Ureter (tissue), 1 donor: ENCODE measurements at regions not wholly inside any gene's neighbourhood (a gene's known extent, or its start where the extent isn't known, plus 50 kb on each side); places are given as distances from the start of the nearest gene placed in this dataset.
"Not testable (repeated sequence)": the region's sequence is repeated elsewhere in the genome, so short reads cannot be mapped to it uniquely, and the experiment has no call there.

Source experiments
- DNase-seq: peaks from one replicate; pipeline ENCODE4 v3.0.0-alpha.2; 2020; ENCODE audit warnings: low spot score
- donor health status: DM: yes; HTN: yes; CAD: no.

GRCh38 chr5:102617191-102618187 is 118.7 kb upstream of the SLCO6A1 start:
- DNase-seq: no peak

- DNase-seq: no peak
These were observed 123.5 kb upstream of the SLCO6A1 start for GRCh38 chr5:102622262-102622661.

- no peak for DNase-seq
These were observed 124.7 kb upstream of the SLCO6A1 start for GRCh38 chr5:102623329-102624065.

GRCh38 chr5:102624405-102624804 is 125.6 kb upstream of the SLCO6A1 start:
- no peak for DNase-seq

GRCh38 chr5:102625468-102625867 is 126.7 kb upstream of the SLCO6A1 start:
- DNase-seq: no peak

- DNase-seq: no peak
These were observed 127.1 kb upstream of the SLCO6A1 start for GRCh38 chr5:102625928-102626327.

GRCh38 chr5:102627315-102627714 is 127.8 kb upstream of the PAM start:
- no peak for DNase-seq

- no peak for DNase-seq
These were observed 126.5 kb upstream of the PAM start for GRCh38 chr5:102628441-102629175.

- DNase-seq: no peak
These were observed 125.1 kb upstream of the PAM start for GRCh38 chr5:102629827-102630605.

- not testable (repeated sequence) for DNase-seq
These were observed 119.7 kb upstream of the PAM start for GRCh38 chr5:102635399-102635798.

GRCh38 chr5:102638316-102638715 is 116.8 kb upstream of the PAM start:
- no peak for DNase-seq

- DNase-seq: no peak
These were observed 116.0 kb upstream of the PAM start for GRCh38 chr5:102638912-102639652.

GRCh38 chr5:102649731-102650130 is 105.4 kb upstream of the PAM start:
- no peak for DNase-seq

GRCh38 chr5:102651466-102651865 is 103.6 kb upstream of the PAM start:
- no peak for DNase-seq

GRCh38 chr5:102654559-102655349 is 100.4 kb upstream of the PAM start:
- DNase-seq: no peak

GRCh38 chr5:102659151-102659550 is 96.0 kb upstream of the PAM start:
- no peak for DNase-seq

- no peak for DNase-seq
These were observed 95.0 kb upstream of the PAM start for GRCh38 chr5:102660111-102660510.

- no peak for DNase-seq
These were observed 91.2 kb upstream of the PAM start for GRCh38 chr5:102663749-102664530.
